ENCODE measurements at regions not wholly inside any gene's neighbourhood (a gene's known extent, or its start where the extent isn't known, plus 50 kb on each side); places are given as distances from the start of the nearest gene placed in this dataset.

DNA sequence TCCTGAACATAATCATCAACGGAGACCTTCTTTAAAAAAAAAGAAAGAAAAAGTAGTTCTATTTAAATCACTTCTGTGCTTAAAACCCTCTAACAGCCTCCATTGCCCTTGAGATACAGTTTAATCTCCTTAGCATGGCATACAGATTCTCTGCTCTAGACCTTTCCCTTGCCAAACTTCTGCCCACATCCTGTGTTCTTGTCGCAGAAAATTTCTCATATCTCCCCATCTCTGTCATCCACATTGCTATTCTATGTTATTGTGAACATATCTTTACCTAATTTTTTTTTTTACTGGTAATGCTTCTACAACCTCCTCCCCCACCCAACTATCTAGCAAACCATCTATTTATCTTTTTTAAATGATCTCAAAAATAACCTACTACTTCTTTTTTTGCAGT, 135.7 kb upstream of the PROX1 start:
- TF ChIP-seq, protein P1, sequence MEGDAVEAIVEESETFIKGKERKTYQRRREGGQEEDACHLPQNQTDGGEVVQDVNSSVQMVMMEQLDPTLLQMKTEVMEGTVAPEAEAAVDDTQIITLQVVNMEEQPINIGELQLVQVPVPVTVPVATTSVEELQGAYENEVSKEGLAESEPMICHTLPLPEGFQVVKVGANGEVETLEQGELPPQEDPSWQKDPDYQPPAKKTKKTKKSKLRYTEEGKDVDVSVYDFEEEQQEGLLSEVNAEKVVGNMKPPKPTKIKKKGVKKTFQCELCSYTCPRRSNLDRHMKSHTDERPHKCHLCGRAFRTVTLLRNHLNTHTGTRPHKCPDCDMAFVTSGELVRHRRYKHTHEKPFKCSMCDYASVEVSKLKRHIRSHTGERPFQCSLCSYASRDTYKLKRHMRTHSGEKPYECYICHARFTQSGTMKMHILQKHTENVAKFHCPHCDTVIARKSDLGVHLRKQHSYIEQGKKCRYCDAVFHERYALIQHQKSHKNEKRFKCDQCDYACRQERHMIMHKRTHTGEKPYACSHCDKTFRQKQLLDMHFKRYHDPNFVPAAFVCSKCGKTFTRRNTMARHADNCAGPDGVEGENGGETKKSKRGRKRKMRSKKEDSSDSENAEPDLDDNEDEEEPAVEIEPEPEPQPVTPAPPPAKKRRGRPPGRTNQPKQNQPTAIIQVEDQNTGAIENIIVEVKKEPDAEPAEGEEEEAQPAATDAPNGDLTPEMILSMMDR (IDR thresholded peaks at IDR 0.05) = no peak
- no peak for TF ChIP-seq EZH2phosphoT487 (IDR thresholded peaks at IDR 0.05)

Measured in neural progenitor cell (in vitro differentiated cells).